Lung (tissue), 11 donors: ENCODE measurements at regions not wholly inside any gene's neighbourhood (a gene's known extent, or its start where the extent isn't known, plus 50 kb on each side); places are given as distances from the start of the nearest gene placed in this dataset.

ENCODE experiments used
- ATAC-seq: fragments of 200-7000 bp; cut with Tn5 transposase; one replicate; pipeline ENCODE4 v1.9.1; 2020; ENCODE audit warnings: moderate number of reproducible peaks; ENCODE audit not compliant: insufficient read depth, low FRiP score
- DNase-seq, 3 donors: peaks; one replicate each; pipeline ENCODE4 v3.0.0-alpha.2; 2013 to 2017
- H3K27ac ChIP-seq, 2 donors: one replicate each; pipeline ENCODE4 v1.5.1; 2013; ENCODE audit warnings: mild to moderate bottlenecking in 2 of 2, moderate library complexity in 2 of 2, control low read depth in 1 of 2, inconsistent platforms in 1 of 2, low read depth in 1 of 2, low read length in 1 of 2
- H3K27me3 ChIP-seq, 3 donors: one replicate each; pipeline ENCODE4 v1.5.1; 2013; ENCODE audit warnings: low read length in 2 of 3; ENCODE audit not compliant: control insufficient read depth in 3 of 3, insufficient read depth in 3 of 3
- H3K36me3 ChIP-seq, 4 donors: one replicate each; pipeline ENCODE4 v1.5.1; 2013; ENCODE audit warnings: low read length in 4 of 4, mild to moderate bottlenecking in 1 of 4, moderate library complexity in 1 of 4; ENCODE audit not compliant: control insufficient read depth in 4 of 4, insufficient read depth in 4 of 4
- H3K4me1 ChIP-seq, 5 donors: one replicate each; pipeline ENCODE4 v1.5.1; 2013; ENCODE audit warnings: low read length in 5 of 5, mild to moderate bottlenecking in 2 of 5, moderate library complexity in 1 of 5; ENCODE audit not compliant: control insufficient read depth in 5 of 5, insufficient read depth in 5 of 5
- H3K4me3 ChIP-seq: one replicate; pipeline ENCODE4 v1.5.1; 2013; ENCODE audit warnings: mild to moderate bottlenecking, control low read depth, moderate library complexity
- H3K9ac ChIP-seq, 2 donors: one replicate each; pipeline ENCODE4 v1.5.1; 2013; ENCODE audit warnings: low read length in 2 of 2, control low read depth in 1 of 2; ENCODE audit not compliant: insufficient read depth in 1 of 2
- H3K9me3 ChIP-seq, 4 donors: one replicate each; pipeline ENCODE4 v1.5.1; 2013; ENCODE audit warnings: low read length in 3 of 4, mild to moderate bottlenecking in 1 of 4, moderate library complexity in 1 of 4; ENCODE audit not compliant: control insufficient read depth in 4 of 4, insufficient read depth in 3 of 4
- WGBS, 2 donors: extraction: QIAGEN DNeasy Blood & Tissue Kit; methylation state at CpG; one replicate each; pipeline ENCODE4 v1.1.7; 2013; 5-methylcytosine and 5-hydroxymethylcytosine counted together
- TF ChIP-seq, protein P1 (sequence below): IDR thresholded peaks from 2 replicates; pipeline ENCODE4 v1.5.1; 2012; ENCODE audit warnings: mild to moderate bottlenecking; ENCODE audit errors: control extremely low read depth, extremely low read depth
- donor health status: control.
- donor health status: control.
- donor health status: Bipolar disorder and iron deficiency.
- donor health status: healthy.
- donor health status: DM: yes; HTN: yes; CAD: no.

DNA sequence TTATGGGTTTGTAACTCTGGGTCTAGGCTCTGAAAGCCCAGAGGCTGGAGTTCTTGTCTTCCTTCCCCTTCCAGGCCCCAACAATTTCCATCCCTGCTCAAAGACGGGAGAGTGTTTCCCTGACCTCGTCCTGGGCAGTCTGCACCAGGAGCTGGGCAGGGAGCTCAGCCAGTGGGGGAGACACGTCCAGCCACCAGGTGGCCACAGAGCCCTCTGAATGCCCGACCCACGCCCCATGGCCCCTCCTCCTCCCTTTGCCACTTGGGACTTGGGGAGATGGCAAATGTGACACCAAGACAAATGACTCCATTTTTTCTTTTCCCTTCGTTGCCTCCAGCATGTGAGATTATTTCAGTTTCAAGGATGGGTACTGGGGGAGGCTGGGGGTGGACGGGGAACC, 159.9 kb upstream of the AJAP1 start:
- Histone ChIP-seq H3K9ac (no peak overlapping the region), H3K27ac (no peak overlapping the region), H3K36me3 (no peaks in the 10 kb centered on the region), H3K27me3 (peaks cover 2 to 11% (median 4%) of the 10 kb centered on the region in 3 donors), H3K4me3 (no peak overlapping the region), H3K4me1 (no peaks in the 10 kb centered on the region), H3K9me3 (peaks cover 0 to 9% (median 0%) of the 10 kb centered on the region in 4 donors)
- TF ChIP-seq, protein P1, sequence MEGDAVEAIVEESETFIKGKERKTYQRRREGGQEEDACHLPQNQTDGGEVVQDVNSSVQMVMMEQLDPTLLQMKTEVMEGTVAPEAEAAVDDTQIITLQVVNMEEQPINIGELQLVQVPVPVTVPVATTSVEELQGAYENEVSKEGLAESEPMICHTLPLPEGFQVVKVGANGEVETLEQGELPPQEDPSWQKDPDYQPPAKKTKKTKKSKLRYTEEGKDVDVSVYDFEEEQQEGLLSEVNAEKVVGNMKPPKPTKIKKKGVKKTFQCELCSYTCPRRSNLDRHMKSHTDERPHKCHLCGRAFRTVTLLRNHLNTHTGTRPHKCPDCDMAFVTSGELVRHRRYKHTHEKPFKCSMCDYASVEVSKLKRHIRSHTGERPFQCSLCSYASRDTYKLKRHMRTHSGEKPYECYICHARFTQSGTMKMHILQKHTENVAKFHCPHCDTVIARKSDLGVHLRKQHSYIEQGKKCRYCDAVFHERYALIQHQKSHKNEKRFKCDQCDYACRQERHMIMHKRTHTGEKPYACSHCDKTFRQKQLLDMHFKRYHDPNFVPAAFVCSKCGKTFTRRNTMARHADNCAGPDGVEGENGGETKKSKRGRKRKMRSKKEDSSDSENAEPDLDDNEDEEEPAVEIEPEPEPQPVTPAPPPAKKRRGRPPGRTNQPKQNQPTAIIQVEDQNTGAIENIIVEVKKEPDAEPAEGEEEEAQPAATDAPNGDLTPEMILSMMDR: no peak
- DNase-seq (no peak), ATAC-seq (no peak)
- 19 to 25% methylated on average over 7 of the region's 7 CpGs for WGBS, 2 donors

DNA sequence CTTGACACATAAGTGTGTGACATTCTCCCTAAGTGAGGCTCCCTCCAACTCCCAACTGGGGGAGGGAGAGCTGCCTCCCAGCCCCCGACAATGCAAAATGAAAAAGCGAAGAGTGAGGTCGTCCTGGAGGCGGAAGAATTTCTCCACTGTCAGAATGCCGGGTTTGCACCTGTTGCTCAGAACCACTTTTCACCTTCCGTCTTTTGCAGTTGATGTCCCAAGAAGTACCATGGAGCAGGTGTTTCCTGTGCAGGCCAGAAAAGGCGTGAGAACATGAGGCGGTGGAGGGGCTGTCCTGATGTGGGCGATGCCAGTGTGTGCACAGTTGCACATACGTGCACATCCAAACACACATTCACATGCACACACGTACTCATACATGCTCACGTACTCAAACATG, 158.6 kb upstream of the AJAP1 start:
- TF ChIP-seq, protein P1: no peak
- no peak for ATAC-seq
- no peak overlapping the region for H3K9ac ChIP-seq

DNA sequence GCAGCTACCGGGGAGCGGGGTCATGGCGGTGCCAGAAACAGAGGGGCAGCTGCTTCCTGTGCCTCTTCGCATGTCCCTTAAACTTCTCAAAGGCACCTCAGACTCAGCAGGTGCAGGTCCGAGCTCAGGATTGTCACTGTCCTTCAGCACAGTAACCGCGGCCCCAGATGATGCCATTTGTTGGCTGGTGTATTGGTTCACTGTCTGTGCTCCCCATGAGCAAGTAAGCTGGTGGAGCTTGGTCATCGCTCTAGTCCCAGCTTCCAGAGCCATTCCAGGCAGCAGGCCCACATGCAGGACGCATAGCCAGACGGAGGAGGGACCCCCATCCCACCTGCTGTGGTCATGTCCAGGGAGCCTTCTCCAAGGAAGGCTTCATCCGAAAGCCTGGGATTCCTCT, 154.0 kb upstream of the AJAP1 start:
- Histone ChIP-seq H3K36me3 (no peaks in the 10 kb centered on the region), H3K9ac (no peak overlapping the region), H3K4me1 (no peaks in the 10 kb centered on the region), H3K9me3 (peaks cover 0 to 11% (median 0%) of the 10 kb centered on the region in 4 donors), H3K27me3 (peaks cover 0 to 29% (median 2%) of the 10 kb centered on the region in 3 donors), H3K4me3 (no peak overlapping the region), H3K27ac (no peak overlapping the region)
- no peak for ATAC-seq
- DNase-seq: no peak
- WGBS, 2 donors: 89 to 94% methylated on average over 11 of the region's 11 CpGs
- TF ChIP-seq, protein P1: no peak

More for the DNA sequence above, 158.6 kb upstream of the AJAP1 start:
- peaks cover 0 to 15% (median 0%) of the 10 kb centered on the region in 4 donors for H3K9me3 ChIP-seq
- no peaks in the 10 kb centered on the region for H3K36me3 ChIP-seq
- no peak for DNase-seq
- peaks cover 2 to 11% (median 4%) of the 10 kb centered on the region in 3 donors for H3K27me3 ChIP-seq
- no peak overlapping the region for H3K27ac ChIP-seq
- WGBS, 2 donors: 70 to 72% methylated on average over 12 of the region's 12 CpGs
- H3K4me1 ChIP-seq: no peaks in the 10 kb centered on the region
- no peak overlapping the region for H3K4me3 ChIP-seq

- H3K27me3 ChIP-seq: peaks cover 0 to 20% (median 0%) of the 10 kb centered on the region in 3 donors
- TF ChIP-seq, protein P1: no peak
- no peak overlapping the region for H3K9ac ChIP-seq
- peaks cover 0 to 8% (median 0%) of the 10 kb centered on the region in 5 donors for H3K4me1 ChIP-seq
- H3K36me3 ChIP-seq: no peaks in the 10 kb centered on the region
- DNase-seq (no peak), ATAC-seq (no peak)
- H3K9me3 ChIP-seq: no peaks in the 10 kb centered on the region
- no peak overlapping the region for H3K27ac ChIP-seq
- no peak overlapping the region for H3K4me3 ChIP-seq
- 77 to 89% methylated on average over 4 of the region's 4 CpGs for WGBS, 2 donors
Measured at GRCh38 chr1:4506591-4506990, 147.8 kb upstream of the AJAP1 start.
